LNCAP (cell line): ENCODE measurements at regions not wholly inside any gene's neighbourhood (a gene's known extent, or its start where the extent isn't known, plus 50 kb on each side); places are given as distances from the start of the nearest gene placed in this dataset.

Source experiments
- CTCF ChIP-seq: fragments of 450-650 bp; IDR thresholded peaks from 2 replicates; pipeline ENCODE4 v1.5.1; 2017; ENCODE audit warnings: mild to moderate bottlenecking

DNA sequence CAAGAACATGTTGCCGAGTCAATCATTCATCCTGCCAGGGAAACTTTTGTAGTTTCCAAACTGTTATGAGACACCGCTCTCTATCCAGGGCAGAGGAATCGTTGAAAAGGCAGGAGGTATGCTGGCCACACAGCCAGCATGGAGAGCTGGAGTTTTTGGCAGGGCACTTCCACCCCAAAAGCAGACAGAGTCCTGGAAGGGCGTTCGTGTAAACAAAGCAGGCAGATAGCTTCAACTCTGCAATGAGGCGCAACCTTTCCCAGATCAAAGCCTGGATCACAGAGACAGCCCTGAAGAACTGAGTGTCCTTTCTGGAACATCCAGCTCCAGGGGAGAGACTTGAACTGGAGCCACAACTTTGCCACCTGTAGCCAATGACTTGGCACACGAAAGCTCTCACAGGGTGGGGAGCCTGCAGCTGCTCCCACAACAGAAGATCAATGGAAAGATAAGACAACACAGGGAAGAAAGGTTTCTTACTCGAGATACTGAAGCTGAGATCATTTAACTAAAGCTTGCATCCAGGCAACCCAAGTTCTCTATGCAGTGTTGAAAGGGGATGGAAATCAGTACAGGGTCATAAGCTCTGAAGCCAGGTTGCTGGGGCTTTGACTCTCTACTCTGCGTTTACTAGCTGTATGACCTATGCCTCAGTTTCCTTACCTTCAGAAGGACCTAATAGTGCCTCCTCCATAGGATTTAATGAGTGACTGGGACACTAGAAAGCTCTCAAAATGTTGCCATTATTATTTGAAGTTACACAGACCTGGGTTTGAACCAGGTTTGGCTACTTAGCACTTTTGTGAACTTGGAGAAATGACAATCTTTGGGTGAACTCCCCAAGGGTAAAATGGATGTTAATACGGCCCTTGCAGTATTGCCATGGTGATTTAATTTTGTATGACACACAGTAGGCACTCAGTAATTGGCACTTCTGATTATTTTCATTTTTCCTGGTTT is 434.8 kb upstream of the NPVF start:
- TF ChIP-seq CTCF = no peak

- TF ChIP-seq CTCF = no peak
Measured at GRCh38 chr7:25663877-25664276, 435.6 kb upstream of the NPVF start.

- TF ChIP-seq CTCF = no peak
Measured at GRCh38 chr7:25664593-25664992, 436.3 kb upstream of the NPVF start.

DNA sequence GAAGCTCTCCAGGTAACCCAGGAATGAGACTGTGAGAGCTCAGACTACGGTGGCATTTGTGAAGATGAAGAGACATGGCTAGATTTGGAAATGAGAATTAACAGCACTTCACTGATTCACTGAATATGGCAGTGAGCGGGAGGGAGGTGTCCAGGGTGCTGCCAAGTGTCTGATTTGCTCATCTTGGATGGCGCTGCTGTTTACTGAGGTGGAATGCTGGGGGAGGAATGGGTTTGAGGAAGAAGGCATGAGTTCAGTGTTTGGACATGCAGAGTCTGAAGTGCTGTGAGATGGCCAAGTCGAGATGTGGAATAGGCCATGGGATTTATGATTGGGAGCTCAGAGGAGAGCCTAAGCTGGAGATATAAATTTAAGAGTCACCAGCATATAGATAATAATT is 437.1 kb upstream of the NPVF start:
- TF ChIP-seq CTCF = no peak

DNA sequence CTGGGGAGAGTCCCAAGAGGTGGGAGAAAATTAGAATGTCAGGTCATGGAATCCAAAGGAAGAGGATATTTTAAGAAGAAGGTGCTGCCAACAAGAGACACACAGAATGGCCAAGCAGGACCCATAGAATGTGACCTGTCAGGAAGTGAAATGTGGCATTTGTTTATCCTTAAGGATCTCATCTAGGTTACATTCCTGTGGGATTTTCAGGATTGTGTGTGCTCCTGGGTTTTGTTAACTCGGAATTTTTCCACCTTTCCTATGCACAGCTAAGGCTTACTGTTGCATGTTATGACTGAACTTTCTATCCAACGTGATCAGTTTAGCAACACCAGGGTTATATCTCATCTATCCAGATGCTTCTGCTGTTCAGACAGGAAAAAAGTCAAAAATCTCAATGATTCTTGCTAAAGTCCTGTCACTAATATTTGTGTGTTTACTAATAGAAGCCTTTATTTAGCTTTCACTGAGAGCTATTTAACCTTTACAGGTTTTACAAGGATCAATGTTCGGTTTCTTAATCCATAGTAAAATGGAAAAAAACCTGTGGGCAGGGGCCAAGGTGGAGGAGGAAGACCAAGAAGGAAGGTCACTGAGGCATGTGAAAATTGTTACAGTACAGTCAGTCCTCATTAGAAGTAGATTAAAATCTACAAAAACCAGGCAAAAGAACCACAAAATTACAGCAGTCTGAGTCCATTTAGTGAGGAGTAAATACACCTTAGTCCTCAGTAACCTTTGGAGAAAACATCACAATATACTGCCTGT is 437.8 kb upstream of the NPVF start:
- TF ChIP-seq CTCF = no peak

- no peak for TF ChIP-seq CTCF
Measured at GRCh38 chr7:25666671-25667060, 438.4 kb upstream of the NPVF start.

DNA sequence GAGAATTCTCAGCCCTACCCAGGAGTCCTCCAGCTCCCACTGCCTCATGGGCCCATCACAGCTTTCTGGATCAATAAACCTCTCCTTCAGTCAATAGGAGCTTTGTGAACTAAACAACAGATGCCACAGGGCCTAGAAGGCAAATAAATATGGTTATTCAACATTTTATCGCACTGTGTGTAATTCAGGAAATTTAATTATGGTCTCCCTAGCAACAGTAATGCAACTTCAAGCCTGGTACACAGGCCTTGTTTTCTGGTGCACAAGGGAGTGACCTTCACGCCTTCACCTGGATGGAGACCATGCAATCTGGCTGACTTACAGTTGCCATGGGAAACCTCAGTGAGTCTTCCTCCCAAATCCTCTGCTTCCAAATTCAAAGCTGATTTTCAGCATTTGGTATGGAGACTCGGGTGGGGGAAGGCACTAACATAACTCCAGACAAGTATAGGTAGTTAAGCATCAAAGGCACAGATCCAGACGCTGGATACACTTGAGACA is 441.0 kb upstream of the NPVF start:
- TF ChIP-seq CTCF = no peak
